Body of pancreas (tissue), 4 donors: ENCODE measurements at regions not wholly inside any gene's neighbourhood (a gene's known extent, or its start where the extent isn't known, plus 50 kb on each side); places are given as distances from the start of the nearest gene placed in this dataset.

Experiments
- ATAC-seq: fragments of 150-250 bp; one replicate; pipeline ENCODE4 v1.9.1; 2016
- DNase-seq, 4 donors: peaks; one replicate each; pipeline ENCODE4 v3.0.0-alpha.2; 2019
- H3K27ac ChIP-seq, 4 donors: fragments of 200-600 bp; sonication (generic); 1 replicate in 3 of 4; 2 replicates in 1 of 4; pipeline versions ENCODE4 v1.5.1 to v1.6.1; 2016 to 2019; ENCODE audit warnings: mild to moderate bottlenecking in 1 of 4, mixed read lengths in 1 of 4, moderate library complexity in 1 of 4
- H3K27me3 ChIP-seq, 2 donors: fragments of 200-600 bp; sonication (generic); one replicate each; pipeline ENCODE4 v1.6.0; 2016; ENCODE audit warnings: mild to moderate bottlenecking in 1 of 2
- H3K36me3 ChIP-seq, 2 donors: fragments of 200-600 bp; sonication (generic); replicated peaks in 1 of 2; 2 replicates each; pipeline ENCODE4 v1.5.1; 2016; ENCODE audit warnings: low read depth in 2 of 2; ENCODE audit not compliant: insufficient read depth in 1 of 2
- H3K4me1 ChIP-seq: fragments of 200-600 bp; sonication (generic); one replicate; pipeline ENCODE4 v1.6.0; 2016
- H3K4me3 ChIP-seq, 2 donors: fragments of 200-600 bp; sonication (generic); 1 replicate in 1 of 2; 2 replicates in 1 of 2; pipeline ENCODE4 v1.5.1; 2016 to 2019
- H3K9me3 ChIP-seq, 3 donors: fragments of 200-600 bp; sonication (generic); 1 replicate in 2 of 3; 2 replicates in 1 of 3; pipeline ENCODE4 v1.5.1; 2016
- POLR2A ChIP-seq, 3 donors: fragments of 450-650 bp; IDR thresholded peaks; one replicate each; pipeline ENCODE4 v1.6.1; 2016; ENCODE audit warnings: antibody characterized with exemption in 3 of 3, mild to moderate bottlenecking in 2 of 3
- WGBS, 2 donors: methylation state at CpG; one replicate each; pipeline ENCODE4 v1.1.5; 2017; 5-methylcytosine and 5-hydroxymethylcytosine counted together
- intact Hi-C: fragments of 100-400 bp; cut with DNase I; formaldehyde crosslinking; loops from one replicate; pipeline ENCODE4 v1.15.1; 2023
- TF ChIP-seq, protein P1 (sequence below), 7 experiments: fragments of 450-650 bp in 4 of 7; fragments of 200-600 bp in 3 of 7; sonication (generic) in 3 of 7; IDR thresholded peaks; one replicate each; pipeline ENCODE4 v1.5.1; 2016 to 2019; ENCODE audit warnings: antibody characterized with exemption in 7 of 7

DNA sequence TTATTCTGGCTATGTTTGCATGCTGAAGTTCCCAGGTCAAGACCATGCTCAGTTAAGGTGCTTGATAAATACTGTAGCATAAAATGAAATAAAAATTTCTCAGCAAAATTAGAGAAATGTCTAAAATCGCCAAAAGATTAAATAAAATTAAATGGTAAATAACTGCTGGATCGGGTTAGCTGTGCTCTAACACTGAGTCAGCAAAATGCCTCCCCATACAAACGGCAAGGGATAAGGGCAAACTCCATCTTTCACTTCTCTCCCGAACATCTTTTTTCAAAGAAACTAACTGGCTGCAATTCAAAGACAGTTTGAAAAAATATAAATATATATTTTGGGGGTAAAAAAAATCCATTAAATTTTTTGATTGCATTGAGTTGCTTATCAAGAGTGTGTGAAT lies 162.2 kb upstream of the ZFHX3 start:
- 37 to 39% methylated on average over 4 of the region's 4 CpGs for WGBS, 2 donors
- Histone ChIP-seq H3K4me1 (peaks cover 2% of the 10 kb centered on the region), H3K36me3 (no peaks in the 10 kb centered on the region), H3K27ac (no peak overlapping the region), H3K4me3 (no peak overlapping the region), H3K9me3 (no peaks in the 10 kb centered on the region), H3K27me3 (no peaks in the 10 kb centered on the region)
- intact Hi-C loops, result no loop called here
- DNase-seq, result no peak
- ATAC-seq, result no peak
- no peak for TF ChIP-seq POLR2A (IDR thresholded peaks at IDR 0.05)
- TF ChIP-seq, protein P1, sequence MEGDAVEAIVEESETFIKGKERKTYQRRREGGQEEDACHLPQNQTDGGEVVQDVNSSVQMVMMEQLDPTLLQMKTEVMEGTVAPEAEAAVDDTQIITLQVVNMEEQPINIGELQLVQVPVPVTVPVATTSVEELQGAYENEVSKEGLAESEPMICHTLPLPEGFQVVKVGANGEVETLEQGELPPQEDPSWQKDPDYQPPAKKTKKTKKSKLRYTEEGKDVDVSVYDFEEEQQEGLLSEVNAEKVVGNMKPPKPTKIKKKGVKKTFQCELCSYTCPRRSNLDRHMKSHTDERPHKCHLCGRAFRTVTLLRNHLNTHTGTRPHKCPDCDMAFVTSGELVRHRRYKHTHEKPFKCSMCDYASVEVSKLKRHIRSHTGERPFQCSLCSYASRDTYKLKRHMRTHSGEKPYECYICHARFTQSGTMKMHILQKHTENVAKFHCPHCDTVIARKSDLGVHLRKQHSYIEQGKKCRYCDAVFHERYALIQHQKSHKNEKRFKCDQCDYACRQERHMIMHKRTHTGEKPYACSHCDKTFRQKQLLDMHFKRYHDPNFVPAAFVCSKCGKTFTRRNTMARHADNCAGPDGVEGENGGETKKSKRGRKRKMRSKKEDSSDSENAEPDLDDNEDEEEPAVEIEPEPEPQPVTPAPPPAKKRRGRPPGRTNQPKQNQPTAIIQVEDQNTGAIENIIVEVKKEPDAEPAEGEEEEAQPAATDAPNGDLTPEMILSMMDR (IDR thresholded peaks at IDR 0.05), result no peak

DNA sequence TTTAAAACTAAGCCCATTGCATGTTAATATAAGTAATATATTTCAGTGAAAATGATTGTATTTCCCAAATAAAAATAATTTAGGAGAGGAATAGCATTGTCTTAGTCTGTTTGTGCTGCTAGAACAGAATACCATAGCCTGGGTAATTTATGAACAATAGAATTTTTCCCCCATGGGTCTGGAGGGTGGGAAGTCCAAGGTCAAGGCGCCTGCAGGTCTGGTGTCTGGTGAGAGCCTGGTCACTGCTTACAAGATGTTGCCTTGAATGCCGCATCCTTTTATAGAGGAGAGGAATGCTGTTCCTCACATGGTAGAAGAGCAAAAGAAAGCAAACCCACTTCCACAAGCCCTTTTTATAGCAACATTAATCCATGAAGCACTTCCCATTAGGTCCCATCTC lies 161.3 kb upstream of the ZFHX3 start:
- Histone ChIP-seq H3K36me3 (no peaks in the 10 kb centered on the region), H3K9me3 (no peaks in the 10 kb centered on the region), H3K27me3 (no peaks in the 10 kb centered on the region), H3K4me1 (peaks cover 10% of the 10 kb centered on the region), H3K27ac (no peak overlapping the region), H3K4me3 (no peak overlapping the region)
- DNase-seq, result no peak
- intact Hi-C loops, result no loop called here
- WGBS, 2 donors, result 95 to 97% methylated on average over 2 of the region's 2 CpGs
- ATAC-seq, result no peak
- TF ChIP-seq POLR2A (IDR thresholded peaks at IDR 0.05), result no peak
- TF ChIP-seq, protein P1 (IDR thresholded peaks at IDR 0.05), result no peak

DNA sequence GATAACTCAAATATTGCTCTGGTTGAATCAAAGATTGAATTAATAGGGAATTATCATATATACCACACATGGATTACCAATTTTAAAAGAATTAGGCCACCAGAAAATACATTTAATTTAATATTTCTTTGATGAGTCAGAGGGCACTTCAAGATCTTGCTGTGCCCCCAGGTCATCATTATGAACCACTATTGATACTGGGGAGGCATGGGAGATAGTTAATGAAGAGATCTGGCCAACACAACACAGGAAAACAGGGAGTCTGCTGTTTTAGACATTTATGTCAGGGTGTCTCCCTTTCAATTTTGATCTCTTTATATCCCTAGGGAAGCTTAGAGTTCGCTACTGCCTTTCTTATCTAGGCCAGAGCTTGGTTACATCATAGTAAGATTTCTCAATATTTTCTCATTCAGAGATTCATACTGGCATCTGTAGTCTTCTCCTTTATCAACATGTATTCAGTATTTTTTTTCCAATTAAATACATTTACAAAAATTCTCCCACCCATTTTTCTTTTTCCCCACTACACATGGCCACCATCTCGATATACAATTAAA lies 158.3 kb upstream of the ZFHX3 start:
- H3K4me1 ChIP-seq, result peaks cover 21% of the 10 kb centered on the region

DNA sequence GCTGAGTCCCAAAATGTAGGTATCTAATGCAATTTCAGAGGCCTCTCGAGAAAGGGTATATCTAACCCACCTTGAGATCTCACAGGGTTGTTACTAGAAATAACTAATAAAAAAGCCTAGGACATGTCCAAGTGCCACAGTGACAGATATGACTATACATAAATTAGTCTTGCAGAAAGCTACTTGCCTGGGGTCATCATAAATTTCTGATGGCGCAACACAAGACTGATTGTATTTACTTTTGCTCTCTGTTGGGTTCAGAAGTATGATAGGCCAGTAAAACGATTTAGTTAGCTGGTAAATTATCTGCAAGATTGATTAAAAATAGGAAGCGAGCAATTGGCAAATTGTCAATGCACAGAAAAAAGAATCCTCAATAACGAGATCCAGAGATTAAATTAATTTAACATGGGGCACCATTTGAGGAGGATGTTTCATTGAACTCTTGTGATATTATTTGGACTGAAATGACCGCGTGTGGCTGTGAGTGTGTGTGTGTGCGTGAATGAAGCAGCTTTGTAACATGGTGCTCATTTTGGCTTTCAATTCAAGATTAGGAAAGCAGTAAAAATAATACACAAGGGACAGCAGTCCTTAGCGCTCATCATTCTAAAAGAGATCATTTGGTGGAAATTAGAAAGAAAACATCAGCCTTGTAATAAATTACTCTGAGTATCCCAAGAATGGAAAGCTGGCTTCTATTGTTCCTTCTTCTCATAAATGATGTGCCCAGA lies 157.4 kb upstream of the ZFHX3 start:
- no peaks in the 10 kb centered on the region for H3K9me3 ChIP-seq
- DNase-seq, result no peak
- no peak for ATAC-seq
- H3K27ac ChIP-seq, result peak overlapping the region in 2 of 4 donors; percentile 22 to 46
- H3K27me3 ChIP-seq, result no peaks in the 10 kb centered on the region
- H3K4me1 ChIP-seq, result peaks cover 21% of the 10 kb centered on the region
- H3K36me3 ChIP-seq, result no peaks in the 10 kb centered on the region
- TF ChIP-seq, protein P1 (IDR thresholded peaks at IDR 0.05), result no peak
- TF ChIP-seq POLR2A (IDR thresholded peaks at IDR 0.05), result no peak
- intact Hi-C loops, result no loop called here
- H3K4me3 ChIP-seq, result no peak overlapping the region
- WGBS, 2 donors, result 59 to 62% methylated on average over 9 of the region's 9 CpGs

More for the DNA sequence above, 158.3 kb upstream of the ZFHX3 start:
- whole genome bisulfite sequencing, 2 donors, result 72 to 84% methylated on average over 2 of the region's 2 CpGs
- Histone ChIP-seq H3K27ac (no peak overlapping the region), H3K27me3 (no peaks in the 10 kb centered on the region), H3K36me3 (no peaks in the 10 kb centered on the region), H3K9me3 (no peaks in the 10 kb centered on the region), H3K4me3 (no peak overlapping the region)
- ATAC-seq (no peak), DNase-seq (no peak)
- no peak for TF ChIP-seq POLR2A (IDR thresholded peaks at IDR 0.05)
- TF ChIP-seq, protein P1 (IDR thresholded peaks at IDR 0.05), result no peak
- intact Hi-C loops, result no loop called here
